GM23338 (cell line): ENCODE measurements at regions not wholly inside any gene's neighbourhood (a gene's known extent, or its start where the extent isn't known, plus 50 kb on each side); places are given as distances from the start of the nearest gene placed in this dataset.

Experiments
- EZH2 ChIP-seq: fragments of 200-600 bp; sonication (generic); IDR thresholded peaks from one replicate; pipeline ENCODE4 v1.8.0; 2017; ENCODE audit warnings: antibody characterized with exemption, mild to moderate bottlenecking, low read depth; ENCODE audit not compliant: unreplicated experiment
- POLR2AphosphoS5 ChIP-seq: IDR thresholded peaks from 2 replicates; pipeline ENCODE4 v1.6.1; 2016; ENCODE audit warnings: antibody characterized with exemption, low read depth
- TF ChIP-seq, protein P1 (sequence below), 2 experiments: fragments of 200-600 bp in 1 of 2; sonication (generic) in 1 of 2; conservative IDR thresholded peaks; 2 replicates each; pipeline versions ENCODE4 v1.5.1 to v1.6.1; 2016 to 2017; ENCODE audit warnings: antibody characterized with exemption in 2 of 2, low read depth in 2 of 2, mild to moderate bottlenecking in 2 of 2, moderate library complexity in 1 of 2

DNA sequence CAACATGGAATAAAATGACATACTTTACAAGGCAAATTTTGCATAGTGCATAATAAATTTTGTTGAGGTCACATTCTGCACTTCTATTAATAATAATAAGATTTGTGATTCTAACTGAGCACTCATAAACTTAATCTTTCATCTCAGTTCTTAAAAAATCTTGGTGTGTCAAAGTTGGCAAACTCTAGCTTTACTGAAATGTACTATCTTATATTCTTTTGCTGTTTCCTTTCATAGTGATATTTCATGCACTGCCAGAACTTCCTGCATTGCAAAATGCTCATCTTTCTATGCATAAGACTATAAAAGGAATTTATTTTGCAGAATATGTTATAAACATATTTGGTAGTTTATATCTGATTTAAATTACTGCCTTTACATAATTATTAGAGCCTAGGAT, 797.6 kb downstream of the ADGRL2 start:
- TF ChIP-seq POLR2AphosphoS5 (no peak), EZH2 (no peak)
- TF ChIP-seq, protein P1, sequence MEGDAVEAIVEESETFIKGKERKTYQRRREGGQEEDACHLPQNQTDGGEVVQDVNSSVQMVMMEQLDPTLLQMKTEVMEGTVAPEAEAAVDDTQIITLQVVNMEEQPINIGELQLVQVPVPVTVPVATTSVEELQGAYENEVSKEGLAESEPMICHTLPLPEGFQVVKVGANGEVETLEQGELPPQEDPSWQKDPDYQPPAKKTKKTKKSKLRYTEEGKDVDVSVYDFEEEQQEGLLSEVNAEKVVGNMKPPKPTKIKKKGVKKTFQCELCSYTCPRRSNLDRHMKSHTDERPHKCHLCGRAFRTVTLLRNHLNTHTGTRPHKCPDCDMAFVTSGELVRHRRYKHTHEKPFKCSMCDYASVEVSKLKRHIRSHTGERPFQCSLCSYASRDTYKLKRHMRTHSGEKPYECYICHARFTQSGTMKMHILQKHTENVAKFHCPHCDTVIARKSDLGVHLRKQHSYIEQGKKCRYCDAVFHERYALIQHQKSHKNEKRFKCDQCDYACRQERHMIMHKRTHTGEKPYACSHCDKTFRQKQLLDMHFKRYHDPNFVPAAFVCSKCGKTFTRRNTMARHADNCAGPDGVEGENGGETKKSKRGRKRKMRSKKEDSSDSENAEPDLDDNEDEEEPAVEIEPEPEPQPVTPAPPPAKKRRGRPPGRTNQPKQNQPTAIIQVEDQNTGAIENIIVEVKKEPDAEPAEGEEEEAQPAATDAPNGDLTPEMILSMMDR (conservative IDR thresholded peaks at IDR 0.05; ENCODE audit: low read depth in 2 of 2): no peak
